OCI-M2 (cell line): ENCODE measurements at regions not wholly inside any gene's neighbourhood (a gene's known extent, or its start where the extent isn't known, plus 50 kb on each side); places are given as distances from the start of the nearest gene placed in this dataset.
"Not testable (repeated sequence)": the region's sequence is repeated elsewhere in the genome, so short reads cannot be mapped to it uniquely, and the experiment has no call there.

Experiments
- DNase-seq: peaks from one replicate; lab custom pipeline; 2025; ENCODE audit not compliant: unreplicated experiment; lab: John Stamatoyannopoulos, UW

DNA sequence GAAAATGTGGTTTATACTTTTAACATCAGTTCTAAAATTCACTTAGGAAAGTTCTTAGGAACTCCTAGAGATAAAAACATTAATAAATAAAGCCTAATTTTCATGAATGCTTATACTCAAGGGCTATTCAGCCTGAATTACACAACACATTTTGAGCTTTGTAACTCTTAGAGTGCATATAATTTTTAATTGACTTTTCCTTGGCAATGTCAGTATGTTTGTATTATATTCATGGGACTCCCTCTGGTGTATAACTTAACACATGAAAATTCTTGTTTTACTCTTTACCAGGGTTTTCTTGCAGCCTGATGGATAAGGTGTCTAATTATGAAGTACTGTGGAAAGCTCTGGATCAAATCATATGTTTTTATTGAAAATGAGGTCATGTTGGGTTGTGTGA, 150.6 kb upstream of the HMGA2 start:
- no peak for DNase-seq

DNA sequence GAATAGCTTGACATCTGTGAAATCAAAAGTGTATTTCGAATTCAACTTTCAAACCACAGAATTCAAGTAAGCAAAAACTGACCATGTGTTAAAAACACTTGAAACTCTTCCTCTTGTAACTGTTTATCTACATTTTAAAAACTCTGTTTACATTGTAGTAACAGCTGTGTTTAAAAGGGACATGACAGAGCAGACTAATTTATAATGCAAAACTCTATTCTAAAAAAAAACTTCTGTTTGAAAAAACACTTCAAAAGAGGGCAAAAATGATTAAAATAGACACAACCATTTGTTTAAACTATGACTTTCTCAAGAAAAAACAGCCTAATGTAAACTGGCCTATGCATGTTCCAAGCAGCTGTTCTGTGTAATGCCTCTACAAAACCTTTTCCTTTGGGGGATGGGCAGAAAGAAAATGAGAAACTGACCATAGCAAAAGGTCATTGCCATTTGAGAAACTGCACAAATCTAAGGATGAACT, 149.1 kb upstream of the HMGA2 start:
- DNase-seq: no peak

DNA sequence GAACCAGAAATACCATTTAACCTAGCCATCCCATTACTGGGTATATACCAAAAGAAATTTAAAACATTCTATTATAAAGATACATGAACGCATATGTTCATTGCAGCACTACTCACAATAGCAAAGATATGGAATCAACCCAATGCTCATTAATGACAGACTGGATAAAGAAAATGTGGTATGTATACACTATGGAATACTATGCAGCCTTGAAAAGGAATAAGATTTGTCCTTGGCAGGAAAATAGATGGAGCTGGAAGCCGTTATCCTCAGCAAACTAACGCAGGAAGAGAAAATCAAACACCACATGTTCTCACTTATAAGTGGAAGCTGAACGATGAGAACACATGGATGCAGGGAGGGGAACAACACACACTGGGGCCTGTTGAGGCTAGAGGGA, 146.1 kb upstream of the HMGA2 start:
- DNase-seq: not testable (repeated sequence)

DNA sequence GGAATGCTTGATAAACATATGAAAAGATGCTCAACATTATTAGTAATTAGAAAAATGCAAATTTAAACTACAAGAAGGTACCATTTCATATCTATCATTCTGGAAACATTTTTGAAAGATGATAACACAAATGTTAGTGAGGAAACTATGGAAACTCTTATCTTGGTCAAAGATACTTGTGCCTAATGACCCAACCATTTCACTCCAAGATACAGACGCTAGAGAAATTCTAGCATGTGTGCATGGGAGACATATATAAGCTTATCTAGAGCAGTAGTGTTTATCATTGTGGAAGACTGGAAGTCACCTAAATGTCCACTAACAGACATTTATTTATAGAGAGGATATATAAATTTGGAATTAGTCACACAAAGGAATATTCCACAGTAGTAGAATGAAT, 143.1 kb upstream of the HMGA2 start:
- no peak for DNase-seq

DNA sequence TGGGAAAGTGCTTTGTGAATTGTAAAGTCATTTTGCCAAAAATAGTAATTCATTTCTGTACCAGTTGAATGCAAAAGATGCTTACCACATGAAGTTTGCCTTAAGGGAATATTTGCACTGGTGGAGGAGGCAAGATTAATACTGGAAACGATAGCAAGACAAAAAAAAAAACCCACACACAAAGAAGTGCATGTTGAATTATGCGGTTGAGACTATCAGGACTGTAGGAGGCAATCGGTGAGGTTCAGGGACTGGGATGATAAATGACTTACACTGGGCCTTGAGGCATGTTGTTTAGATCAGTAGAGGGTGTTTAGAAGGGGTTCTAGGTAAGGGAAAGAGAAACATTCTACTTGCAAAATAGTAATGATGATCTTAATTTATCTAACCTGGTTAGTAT, 142.2 kb upstream of the HMGA2 start:
- DNase-seq: no peak

DNA sequence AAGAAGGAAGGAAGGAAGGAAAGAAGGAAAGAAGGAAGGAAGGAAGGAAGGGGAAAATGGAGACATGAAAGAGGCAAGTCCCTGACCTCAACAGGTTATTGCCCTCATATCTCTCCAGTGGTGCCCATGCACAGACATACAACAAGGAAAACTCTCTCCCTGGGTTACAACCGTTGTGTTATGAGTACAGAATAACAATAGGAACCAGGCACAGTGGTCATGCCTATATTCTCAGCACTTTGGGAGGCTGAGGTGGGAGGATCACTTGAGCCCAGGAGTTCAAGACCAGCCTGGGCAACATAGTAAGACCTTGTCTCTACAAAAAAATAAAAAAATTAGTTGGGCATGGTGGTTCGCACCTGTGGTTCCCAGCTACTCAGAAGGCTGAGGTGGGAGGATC, 139.4 kb upstream of the HMGA2 start:
- DNase-seq: no peak

DNA sequence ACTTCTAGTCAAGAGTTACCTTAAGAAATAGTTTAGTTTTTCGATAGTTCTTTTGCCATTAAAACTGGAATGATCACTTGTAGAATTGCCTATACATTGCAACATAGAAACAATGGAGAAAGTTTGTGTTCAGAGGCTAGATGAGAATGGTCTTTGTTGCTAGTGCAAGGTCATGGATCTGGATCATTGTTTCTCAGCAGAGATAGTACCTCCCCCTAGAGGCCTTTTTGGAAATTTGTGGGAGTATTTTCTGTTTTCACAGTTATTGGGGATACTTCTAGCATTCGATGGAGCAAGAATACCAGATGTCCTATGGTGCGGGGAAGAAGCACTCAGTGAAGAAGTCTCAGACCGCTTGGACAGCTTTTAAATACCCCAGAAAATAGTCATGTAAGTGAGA, 138.8 kb upstream of the HMGA2 start:
- DNase-seq: no peak

DNA sequence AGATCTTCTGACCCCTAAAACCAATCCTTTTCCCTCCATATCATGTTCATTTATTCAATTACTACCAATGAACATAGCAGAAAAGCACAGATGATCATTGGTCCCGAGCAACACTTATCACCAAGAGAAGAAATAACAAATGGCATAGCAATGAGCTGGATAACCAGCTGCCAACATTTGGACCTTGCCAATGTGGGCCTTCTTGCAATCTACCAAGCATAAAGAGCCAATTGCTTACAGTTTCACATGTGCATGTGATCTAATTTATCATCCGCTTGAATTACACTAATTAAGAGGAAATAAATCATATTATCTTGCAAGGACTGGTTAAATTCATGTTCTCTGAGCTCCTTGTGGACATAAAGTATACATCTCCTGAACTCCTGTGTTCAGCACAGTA, 134.8 kb upstream of the HMGA2 start:
- no peak for DNase-seq

DNA sequence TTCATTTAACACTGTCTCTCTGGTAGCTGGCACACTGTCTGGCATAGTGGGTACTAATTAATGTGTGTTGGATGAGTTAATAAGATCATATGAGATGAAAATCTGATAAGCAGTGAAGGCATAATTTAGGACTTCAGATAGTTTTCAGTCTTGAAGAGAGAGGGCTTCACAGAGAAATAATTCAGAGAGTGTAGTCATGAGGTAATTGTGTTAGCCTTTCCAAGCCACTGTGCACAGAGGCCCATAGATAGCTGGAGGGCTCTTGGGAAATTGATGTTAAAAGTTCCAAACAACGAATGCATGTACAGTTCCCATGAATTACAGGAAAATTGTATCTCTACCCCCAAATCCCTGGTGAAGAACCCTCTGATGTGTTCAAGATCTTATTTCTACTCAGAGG, 133.8 kb upstream of the HMGA2 start:
- no peak for DNase-seq

DNA sequence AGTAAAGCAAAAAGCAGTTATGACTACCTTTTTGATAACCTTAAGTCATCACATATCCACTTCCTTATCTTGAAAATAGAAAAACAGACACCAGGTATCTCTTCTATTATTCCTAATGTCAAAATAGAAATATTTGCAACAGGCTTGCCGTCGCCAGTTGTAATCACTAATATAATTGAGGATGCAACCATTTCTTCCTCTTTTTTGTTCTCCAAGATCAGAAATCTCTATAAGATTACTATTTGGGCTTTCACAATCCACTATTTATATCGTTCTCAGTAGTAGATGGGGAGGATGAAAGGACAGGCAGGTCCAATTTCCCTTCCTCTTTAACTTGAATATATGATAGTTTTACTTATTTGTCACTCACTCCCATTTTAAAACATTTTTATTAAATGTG, 130.2 kb upstream of the HMGA2 start:
- no peak for DNase-seq

DNA sequence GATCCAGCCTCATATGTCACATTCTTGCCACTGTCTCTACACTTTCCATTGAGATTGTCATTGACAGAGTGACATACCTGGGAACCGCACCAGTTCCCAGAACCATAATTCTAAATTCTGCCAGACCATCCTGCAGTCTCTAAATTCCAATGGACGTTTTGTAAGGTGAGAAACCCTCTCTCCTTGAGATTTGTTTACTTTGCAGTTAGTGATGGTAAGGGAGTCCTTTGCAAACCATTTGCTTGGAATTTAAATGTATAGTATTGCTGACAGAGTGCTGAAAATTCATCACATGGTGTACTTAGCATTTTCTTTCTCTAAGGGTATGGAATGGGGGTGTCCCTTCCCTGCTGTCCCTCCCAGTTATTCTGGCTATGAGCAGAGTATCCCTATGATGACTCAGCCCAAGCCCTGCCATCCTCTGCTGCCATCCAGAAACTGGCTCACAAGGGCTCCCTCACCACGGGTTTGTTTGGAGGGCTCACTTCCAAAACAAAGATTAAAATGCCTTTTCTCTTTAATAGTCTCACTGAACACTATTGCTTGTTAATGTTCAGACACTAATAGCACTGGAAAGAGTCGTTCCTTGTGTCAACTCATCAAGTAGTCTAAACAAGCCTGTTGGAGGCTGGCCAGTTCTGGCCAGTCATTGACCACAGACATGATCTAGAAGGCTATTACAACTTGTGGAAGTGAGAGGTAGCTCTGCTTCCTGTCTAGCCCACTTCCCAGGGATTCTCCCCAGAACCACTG, 129.0 kb upstream of the HMGA2 start:
- DNase-seq: no peak

DNA sequence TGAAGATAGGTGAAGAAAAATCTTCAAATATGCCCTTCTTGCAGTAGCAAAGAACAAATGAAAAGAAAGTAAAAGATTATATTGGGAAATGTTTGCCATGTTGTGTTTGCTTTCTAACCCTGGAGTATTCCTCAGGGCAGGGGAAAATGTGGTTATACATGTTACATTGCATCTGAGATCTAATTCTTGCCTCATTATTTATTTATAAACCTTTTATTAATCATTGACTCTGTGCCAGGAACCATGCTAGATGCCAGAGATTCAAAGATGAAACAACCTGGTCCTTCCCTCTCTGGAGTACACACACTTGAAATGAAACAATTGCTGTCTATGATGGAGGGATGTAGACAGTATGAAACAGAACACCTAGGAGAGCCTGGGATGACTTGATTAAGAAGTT, 128.1 kb upstream of the HMGA2 start:
- no peak for DNase-seq

DNA sequence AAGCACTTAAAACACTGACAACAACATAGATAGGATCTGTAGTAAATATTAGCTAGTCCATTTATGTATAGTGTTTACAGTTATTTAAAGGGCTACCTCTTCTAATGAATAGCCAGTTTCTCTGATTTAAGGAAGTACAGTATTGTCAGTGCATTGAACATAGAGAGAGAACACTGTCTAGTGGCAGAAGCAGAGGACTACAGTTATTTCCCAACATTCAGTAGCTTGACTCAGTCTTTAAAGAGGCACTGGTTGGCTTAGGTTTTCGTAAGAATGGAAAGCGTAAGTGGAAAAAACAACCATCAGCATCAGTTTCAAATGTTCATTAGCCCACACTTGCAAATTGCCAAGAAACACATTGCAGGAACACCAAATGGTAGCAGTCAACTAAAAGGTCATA, 125.0 kb upstream of the HMGA2 start:
- no peak for DNase-seq

DNA sequence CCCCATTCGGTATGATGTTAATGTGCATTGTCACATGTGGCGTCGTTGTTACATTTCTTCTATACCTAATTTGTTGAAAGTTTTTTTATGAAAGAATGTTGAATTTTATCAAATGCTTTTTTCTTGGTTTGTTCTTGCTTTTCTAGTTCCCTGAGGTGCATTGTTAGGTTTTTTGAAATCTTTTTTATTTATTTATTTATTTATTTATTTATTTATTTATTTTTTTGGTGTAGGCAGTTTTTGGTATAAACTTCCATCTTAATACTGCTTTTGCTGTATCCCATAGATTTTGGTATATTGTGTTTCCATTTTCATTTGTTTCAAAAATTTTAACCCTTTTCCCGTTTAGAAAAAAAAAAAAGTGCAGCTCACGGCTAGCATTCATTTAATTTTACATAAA, 121.1 kb upstream of the HMGA2 start:
- no peak for DNase-seq

DNA sequence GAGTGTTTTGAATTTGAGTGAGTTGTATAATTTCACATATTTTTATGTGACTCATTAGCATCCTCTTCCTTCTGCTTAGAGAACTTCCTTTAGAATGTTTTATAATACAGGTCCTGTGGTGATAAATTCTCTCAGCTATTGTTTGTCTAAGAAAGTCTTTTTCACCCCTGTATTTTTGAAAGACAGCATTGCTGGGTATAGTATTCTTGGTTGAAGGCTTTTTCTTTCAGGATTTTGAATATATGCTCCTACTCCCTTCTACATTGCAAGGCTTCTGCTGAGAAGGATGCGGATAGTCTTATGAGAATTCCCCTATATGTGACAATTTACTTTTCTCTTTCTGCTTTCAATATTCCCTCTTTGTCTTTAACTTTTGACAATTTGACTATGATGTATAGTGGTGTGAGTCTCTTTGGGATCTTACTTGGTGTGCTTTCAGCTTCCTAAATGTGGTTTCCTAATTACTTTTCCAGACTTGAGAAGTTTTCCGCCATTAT, 118.9 kb upstream of the HMGA2 start:
- no peak for DNase-seq

DNA sequence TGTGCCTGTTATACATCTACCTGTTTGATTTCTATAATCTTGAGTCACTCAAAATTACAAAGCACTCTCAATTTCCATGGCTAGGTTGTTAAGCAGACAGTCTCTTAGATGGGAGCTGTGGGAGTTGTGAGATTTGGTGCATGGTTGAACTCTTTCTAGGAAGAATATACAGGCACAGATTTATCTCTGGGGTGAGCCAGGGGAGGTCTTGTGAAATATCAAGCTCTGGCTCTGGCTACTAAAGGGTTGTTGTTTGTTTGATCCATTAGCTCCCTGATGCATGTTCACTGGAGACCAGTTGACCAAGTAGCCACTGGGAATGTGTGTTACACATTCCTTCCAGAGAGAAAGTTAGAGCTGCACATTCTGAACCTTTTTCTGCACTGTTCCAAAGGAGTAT, 117.2 kb upstream of the HMGA2 start:
- no peak for DNase-seq

DNA sequence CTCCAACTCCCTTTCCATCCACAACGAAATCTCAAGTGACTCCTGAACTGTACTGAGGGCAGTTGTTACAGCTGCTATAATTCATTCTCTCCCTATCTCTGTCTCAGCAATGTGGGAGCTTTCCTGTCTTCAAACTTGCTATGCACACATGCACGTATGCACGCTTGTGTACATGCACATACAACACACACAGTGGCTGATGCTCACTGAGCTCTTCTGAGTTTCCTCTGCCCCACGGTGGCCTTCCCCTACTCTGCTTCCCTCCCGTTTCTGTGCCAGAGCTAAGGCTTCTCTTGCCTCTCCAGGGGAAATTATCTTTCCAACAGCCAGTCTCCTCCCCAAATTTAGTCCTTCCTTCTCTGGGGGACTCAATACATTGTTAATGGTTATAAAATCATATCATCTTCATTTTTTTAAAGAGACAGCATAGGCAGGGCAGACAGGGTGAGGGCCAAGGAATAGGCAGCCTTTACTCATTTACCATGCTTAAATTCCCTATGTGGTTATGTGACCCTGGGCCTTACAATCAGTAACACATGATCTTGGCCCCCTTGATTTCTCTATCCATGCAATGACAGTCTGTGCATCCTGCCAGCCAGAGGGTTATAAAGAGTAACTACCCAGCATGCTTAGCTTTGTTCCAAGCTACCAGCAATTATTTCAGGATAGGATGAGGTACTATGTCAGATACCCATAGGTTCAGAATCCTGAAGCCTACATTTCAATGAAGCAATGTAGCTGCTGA, 111.9 kb upstream of the HMGA2 start:
- DNase-seq: no peak

DNA sequence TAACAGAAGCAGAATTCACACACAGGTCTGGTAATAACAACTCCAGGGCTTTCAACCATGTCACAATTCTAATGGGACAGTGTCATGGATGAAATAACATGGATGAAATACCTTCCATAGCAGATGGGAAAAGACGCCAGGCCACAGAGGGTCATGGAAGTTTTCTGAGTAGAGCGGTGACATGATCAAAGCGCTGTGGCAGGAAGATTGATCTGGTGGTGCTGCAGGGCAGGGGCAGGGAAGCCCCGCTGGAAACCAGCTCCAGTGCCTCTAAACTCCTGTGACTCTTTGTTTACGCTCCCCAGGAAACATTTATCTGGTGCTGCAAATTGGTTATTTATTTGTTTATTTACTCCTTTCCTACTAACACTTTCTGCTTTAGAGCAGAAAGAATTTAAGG, 108.3 kb upstream of the HMGA2 start:
- DNase-seq: no peak

DNA sequence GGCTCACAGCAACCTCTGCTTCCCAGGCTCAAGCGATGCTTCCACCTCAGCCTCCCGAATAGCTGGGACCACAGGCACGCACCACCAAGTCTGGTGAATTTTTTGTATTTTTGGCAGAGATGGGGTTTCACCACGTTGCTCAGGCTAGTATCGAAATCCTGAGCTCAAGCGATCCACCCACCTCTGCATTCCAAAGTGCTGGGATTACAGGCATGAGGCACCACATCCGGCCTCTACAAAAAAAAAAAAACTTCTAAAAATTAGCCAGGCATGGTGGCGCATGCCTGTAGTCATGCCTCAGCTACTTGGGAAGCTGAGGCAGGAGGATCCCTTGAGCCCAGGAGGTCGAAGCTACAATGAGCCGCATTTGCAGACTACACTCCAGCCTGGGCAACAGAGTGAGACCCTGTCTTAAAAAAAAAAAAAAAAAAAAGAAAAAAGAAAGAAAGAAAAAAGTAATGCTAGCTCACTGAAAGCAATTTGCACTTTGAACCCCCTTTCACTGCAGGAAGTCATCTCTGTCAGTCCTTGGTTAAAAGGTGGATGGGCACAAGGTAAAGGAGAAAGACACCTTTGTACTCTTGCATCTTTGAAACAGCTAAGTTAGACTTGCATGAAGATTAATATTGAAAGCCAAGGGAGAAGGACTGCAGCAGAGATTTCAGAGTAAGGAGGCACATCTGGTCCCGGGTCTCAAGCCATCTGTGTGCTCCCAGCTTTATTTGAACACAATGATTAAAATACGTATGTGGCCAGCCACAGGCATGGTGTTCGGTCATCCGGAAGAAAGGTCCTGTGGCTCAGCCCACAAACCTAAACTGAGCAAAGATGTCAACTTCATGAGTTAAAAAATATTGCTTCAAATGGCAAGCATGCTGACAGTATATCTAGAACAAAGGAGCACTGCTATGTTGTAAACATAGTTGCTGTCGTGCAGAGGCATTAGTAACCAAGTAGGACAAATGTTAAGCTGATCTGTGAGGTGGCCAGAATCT, 103.8 kb upstream of the HMGA2 start:
- DNase-seq: no peak

DNA sequence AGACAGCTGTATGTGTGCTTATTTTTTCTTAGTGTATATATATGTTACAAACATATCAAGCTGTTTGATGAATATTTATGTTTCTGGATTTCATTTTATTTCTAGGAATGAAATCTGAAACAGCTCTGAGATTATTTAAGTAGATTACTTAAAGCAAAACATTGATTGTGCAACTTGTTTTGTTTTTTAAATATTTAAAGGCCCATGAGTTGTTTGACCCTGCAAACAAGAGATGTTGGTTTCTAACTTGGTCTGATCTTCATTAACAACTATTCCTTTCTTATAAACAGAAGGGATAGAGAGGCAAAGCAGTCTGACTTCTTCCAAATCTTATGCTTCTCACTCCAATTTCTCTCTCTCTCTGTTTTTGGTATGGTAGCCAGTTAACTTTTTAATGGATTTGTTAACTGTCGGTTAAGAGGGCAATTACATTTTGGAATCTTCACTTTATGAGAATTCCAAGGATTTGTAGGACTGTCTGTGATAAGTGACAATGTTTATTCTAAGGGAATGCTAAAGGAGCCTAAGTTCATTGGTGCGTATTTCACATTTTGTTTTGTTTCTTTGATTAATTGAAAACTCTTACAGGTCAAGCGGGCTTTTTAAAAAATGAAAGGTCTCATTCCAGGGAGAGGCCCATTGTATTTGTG, 102.6 kb upstream of the HMGA2 start:
- DNase-seq: no peak

DNA sequence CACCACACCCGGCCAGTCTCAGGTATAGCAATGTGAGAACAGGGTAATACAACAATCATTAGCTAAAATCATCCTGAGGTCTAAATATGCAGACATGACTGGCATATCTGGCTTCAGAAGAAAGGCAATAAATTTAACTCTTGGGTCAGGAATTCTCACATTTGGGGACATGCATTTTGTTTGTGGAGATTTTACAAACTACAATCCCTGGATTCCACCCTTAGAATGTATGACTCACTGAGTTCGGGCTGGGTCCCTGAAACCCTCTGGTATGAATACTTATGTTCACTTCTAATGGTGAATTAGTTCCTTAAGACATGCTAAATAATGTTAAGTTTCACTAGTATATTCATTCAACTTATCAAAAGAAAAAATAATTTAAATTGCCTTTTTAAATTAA, 98.9 kb upstream of the HMGA2 start:
- no peak for DNase-seq
